Breast epithelium (tissue), 3 donors: ENCODE measurements at regions not wholly inside any gene's neighbourhood (a gene's known extent, or its start where the extent isn't known, plus 50 kb on each side); places are given as distances from the start of the nearest gene placed in this dataset.

Experiments used
- CTCF ChIP-seq, 3 donors: fragments of 450-650 bp; IDR thresholded peaks; one replicate each; pipeline ENCODE4 v1.5.1; 2016 to 2017; ENCODE audit warnings: antibody characterized with exemption in 3 of 3, mild to moderate bottlenecking in 3 of 3, moderate library complexity in 3 of 3
- POLR2A ChIP-seq: fragments of 450-650 bp; IDR thresholded peaks from one replicate; pipeline ENCODE4 v1.6.1; 2016; ENCODE audit warnings: antibody characterized with exemption, mild to moderate bottlenecking, moderate library complexity

GRCh38 chr7:16348251-16348650 is 73.1 kb downstream of the CRPPA start:
- TF ChIP-seq CTCF (IDR thresholded peaks at IDR 0.05), result no peak
- TF ChIP-seq POLR2A, result no peak
